ENCODE measurements at regions not wholly inside any gene's neighbourhood (a gene's known extent, or its start where the extent isn't known, plus 50 kb on each side); places are given as distances from the start of the nearest gene placed in this dataset.

GRCh38 chr5:8924054-8924793 lies 621.7 kb downstream of the SEMA5A start:
- no peak for TF ChIP-seq POLR2A (IDR thresholded peaks at IDR 0.05; ENCODE audit: low read depth, low read length)
- TF ChIP-seq CTCF (IDR thresholded peaks at IDR 0.05; ENCODE audit: extremely low read depth in 1 of 2, insufficient read depth in 1 of 2, low read depth in 1 of 2, low read length in 2 of 2), result no peak
- TF ChIP-seq EZH2 (IDR thresholded peaks at IDR 0.05; ENCODE audit: borderline replicate concordance, low read depth, low read length, severe bottlenecking), result no peak
- TF ChIP-seq POLR2AphosphoS5 (IDR thresholded peaks at IDR 0.05; ENCODE audit: insufficient read depth, low read depth, low read length), result no peak
- TF ChIP-seq FOS (IDR thresholded peaks at IDR 0.05; ENCODE audit: borderline replicate concordance, insufficient read depth, low read length), result no peak
- TF ChIP-seq GATA2 (IDR thresholded peaks at IDR 0.05; ENCODE audit: insufficient read depth, insufficient read length, low read depth, low read length), result no peak
- TF ChIP-seq MYC (IDR thresholded peaks at IDR 0.05; ENCODE audit: low read depth, low read length), result no peak
- TF ChIP-seq, protein P1, sequence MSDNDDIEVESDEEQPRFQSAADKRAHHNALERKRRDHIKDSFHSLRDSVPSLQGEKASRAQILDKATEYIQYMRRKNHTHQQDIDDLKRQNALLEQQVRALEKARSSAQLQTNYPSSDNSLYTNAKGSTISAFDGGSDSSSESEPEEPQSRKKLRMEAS (IDR thresholded peaks at IDR 0.05; ENCODE audit: insufficient read depth, insufficient read length), result no peak
- TF ChIP-seq JUN (IDR thresholded peaks at IDR 0.05; ENCODE audit: borderline replicate concordance, insufficient read depth, insufficient read length, low read depth), result no peak

Measured in endothelial cell of umbilical vein (primary cell).